Ovary (tissue), 3 donors: ENCODE measurements at regions not wholly inside any gene's neighbourhood (a gene's known extent, or its start where the extent isn't known, plus 50 kb on each side); places are given as distances from the start of the nearest gene placed in this dataset.

Experiments used
- POLR2A ChIP-seq: fragments of 450-650 bp; IDR thresholded peaks from one replicate; pipeline ENCODE4 v1.6.1; 2017; ENCODE audit warnings: antibody characterized with exemption, mild to moderate bottlenecking, moderate library complexity
- TF ChIP-seq, protein P1 (sequence below), 3 donors: fragments of 450-650 bp in 2 of 3; fragments of 200-600 bp in 1 of 3; IDR thresholded peaks; one replicate each; pipeline versions ENCODE4 v1.5.1 to v1.8.0; 2016 to 2022; ENCODE audit warnings: antibody characterized with exemption in 3 of 3, mild to moderate bottlenecking in 1 of 3
- donor health status: DM: no; HTN: no; CAD: no.

DNA sequence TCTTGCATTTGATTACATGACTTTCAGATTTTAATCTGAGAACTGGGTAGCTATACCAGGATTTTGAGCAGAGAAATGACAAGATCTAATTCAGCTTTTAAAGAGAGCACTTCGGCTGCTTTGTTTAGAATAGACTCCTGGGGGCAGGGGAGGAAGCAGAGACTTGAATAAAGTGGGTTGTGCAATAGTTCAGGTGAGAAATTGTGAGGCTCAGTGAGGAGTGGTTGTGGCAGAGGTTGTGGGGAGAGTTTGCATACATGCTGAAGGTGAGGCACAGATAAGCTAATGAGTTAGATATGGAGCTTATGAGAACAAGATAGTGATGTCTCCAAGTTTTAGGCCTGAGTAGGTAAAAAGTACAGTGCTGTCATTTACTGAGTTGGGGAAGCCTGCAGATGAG, 281.4 kb downstream of the FLRT2 start:
- no peak for TF ChIP-seq POLR2A
- TF ChIP-seq, protein P1, sequence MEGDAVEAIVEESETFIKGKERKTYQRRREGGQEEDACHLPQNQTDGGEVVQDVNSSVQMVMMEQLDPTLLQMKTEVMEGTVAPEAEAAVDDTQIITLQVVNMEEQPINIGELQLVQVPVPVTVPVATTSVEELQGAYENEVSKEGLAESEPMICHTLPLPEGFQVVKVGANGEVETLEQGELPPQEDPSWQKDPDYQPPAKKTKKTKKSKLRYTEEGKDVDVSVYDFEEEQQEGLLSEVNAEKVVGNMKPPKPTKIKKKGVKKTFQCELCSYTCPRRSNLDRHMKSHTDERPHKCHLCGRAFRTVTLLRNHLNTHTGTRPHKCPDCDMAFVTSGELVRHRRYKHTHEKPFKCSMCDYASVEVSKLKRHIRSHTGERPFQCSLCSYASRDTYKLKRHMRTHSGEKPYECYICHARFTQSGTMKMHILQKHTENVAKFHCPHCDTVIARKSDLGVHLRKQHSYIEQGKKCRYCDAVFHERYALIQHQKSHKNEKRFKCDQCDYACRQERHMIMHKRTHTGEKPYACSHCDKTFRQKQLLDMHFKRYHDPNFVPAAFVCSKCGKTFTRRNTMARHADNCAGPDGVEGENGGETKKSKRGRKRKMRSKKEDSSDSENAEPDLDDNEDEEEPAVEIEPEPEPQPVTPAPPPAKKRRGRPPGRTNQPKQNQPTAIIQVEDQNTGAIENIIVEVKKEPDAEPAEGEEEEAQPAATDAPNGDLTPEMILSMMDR (IDR thresholded peaks at IDR 0.05), result no peak
